NT2/D1 (cell line): ENCODE measurements at regions not wholly inside any gene's neighbourhood (a gene's known extent, or its start where the extent isn't known, plus 50 kb on each side); places are given as distances from the start of the nearest gene placed in this dataset.

ENCODE experiments used
- DNase-seq: peaks from one replicate; pipeline ENCODE4 v3.0.0-alpha.2; 2011; ENCODE audit warnings: low read depth, low spot score
- H3K27me3 ChIP-seq: 2 replicates; pipeline ENCODE4 v1.6.0; 2011; ENCODE audit warnings: mild to moderate bottlenecking; ENCODE audit not compliant: insufficient read length, insufficient read depth
- H3K36me3 ChIP-seq: 2 replicates; pipeline ENCODE4 v1.6.1; 2011; ENCODE audit warnings: mild to moderate bottlenecking, low read length, mixed read lengths; ENCODE audit not compliant: insufficient read depth, insufficient read length
- H3K4me1 ChIP-seq: 2 replicates; pipeline ENCODE4 v1.5.1; 2011; ENCODE audit not compliant: insufficient read depth, insufficient read length
- H3K4me3 ChIP-seq: 2 replicates; pipeline ENCODE4 v1.5.1; 2011; ENCODE audit warnings: low read depth; ENCODE audit not compliant: insufficient read length
- H3K9ac ChIP-seq: 2 replicates; pipeline ENCODE4 v1.6.0; 2011; ENCODE audit warnings: low read depth; ENCODE audit not compliant: insufficient read length
- H3K9me3 ChIP-seq: 2 replicates; pipeline ENCODE4 v1.5.1; 2011; ENCODE audit warnings: mild to moderate bottlenecking, low read length; ENCODE audit not compliant: insufficient read depth
- SUZ12 ChIP-seq: IDR thresholded peaks from 2 replicates; pipeline ENCODE4 v1.6.1; 2011; ENCODE audit not compliant: insufficient read length, insufficient read depth; ENCODE audit errors: extremely low read depth
- YY1 ChIP-seq: IDR thresholded peaks from 2 replicates; pipeline ENCODE4 v1.6.1; 2011; ENCODE audit not compliant: insufficient read length, insufficient read depth
- ZNF274 ChIP-seq: IDR thresholded peaks from 2 replicates; pipeline ENCODE4 v1.6.1; 2011; ENCODE audit warnings: mild to moderate bottlenecking, low read depth, low read length

DNA sequence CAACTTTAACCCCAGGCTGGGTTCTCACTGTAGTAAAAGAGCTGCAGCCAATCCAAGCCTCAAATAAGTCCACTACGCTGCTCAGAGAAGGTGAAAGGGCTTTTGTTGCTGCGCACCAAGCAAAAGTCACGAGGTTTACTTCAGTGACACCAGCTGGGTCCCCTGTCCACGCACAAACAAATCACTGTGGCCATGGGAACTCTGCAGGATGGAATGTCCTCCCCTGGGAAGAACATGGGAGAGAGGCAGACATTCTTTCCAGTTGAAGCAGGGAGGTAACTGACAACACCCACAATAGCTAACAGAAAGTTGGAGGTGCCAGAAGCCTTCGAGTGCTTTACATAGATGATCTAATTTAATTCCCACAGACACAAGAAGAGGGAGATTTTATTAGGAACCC is 181.9 kb downstream of the PMP22 start:
- no peak overlapping the region for H3K4me3 ChIP-seq
- H3K36me3 ChIP-seq: no peaks in the 10 kb centered on the region
- H3K4me1 ChIP-seq: no peaks in the 10 kb centered on the region
- no peaks in the 10 kb centered on the region for H3K27me3 ChIP-seq
- H3K9me3 ChIP-seq: no peaks in the 10 kb centered on the region
- DNase-seq: no peak
- TF ChIP-seq ZNF274 (no peak), SUZ12 (no peak), YY1 (no peak)
- H3K9ac ChIP-seq: no peak overlapping the region

GRCh38 chr17:15081008-15081407 is 184.1 kb downstream of the PMP22 start:
- no peaks in the 10 kb centered on the region for H3K9me3 ChIP-seq
- H3K36me3 ChIP-seq: no peaks in the 10 kb centered on the region
- H3K9ac ChIP-seq: no peak overlapping the region
- H3K4me3 ChIP-seq: no peak overlapping the region
- TF ChIP-seq YY1 (no peak), SUZ12 (no peak), ZNF274 (no peak)
- no peaks in the 10 kb centered on the region for H3K27me3 ChIP-seq
- no peak for DNase-seq
- no peaks in the 10 kb centered on the region for H3K4me1 ChIP-seq

DNA sequence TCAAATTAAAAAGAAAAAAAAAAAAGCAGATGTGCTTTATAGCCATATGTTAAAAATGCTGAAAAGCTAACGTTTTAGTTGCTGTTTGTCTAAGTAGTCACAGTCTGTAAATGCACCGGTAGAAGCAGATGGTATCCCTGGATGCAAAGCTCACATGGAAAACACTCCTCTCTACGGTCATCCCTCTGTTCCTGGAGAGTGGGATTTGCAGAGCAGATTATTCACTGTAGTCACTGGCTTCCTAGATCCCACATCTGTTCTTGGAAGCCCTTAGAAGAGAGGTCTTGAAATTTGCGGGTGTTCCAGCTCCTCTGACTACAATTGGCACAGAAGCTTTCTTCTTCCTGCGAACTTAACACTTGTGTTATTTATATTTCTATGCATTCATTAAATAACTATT is 186.6 kb downstream of the PMP22 start:
- no peak for DNase-seq
- Histone ChIP-seq H3K9me3 (no peaks in the 10 kb centered on the region), H3K9ac (no peak overlapping the region), H3K4me3 (no peak overlapping the region), H3K27me3 (no peaks in the 10 kb centered on the region), H3K4me1 (no peaks in the 10 kb centered on the region), H3K36me3 (no peaks in the 10 kb centered on the region)
- TF ChIP-seq SUZ12: no peak
- TF ChIP-seq ZNF274: no peak
- TF ChIP-seq YY1: no peak

DNA sequence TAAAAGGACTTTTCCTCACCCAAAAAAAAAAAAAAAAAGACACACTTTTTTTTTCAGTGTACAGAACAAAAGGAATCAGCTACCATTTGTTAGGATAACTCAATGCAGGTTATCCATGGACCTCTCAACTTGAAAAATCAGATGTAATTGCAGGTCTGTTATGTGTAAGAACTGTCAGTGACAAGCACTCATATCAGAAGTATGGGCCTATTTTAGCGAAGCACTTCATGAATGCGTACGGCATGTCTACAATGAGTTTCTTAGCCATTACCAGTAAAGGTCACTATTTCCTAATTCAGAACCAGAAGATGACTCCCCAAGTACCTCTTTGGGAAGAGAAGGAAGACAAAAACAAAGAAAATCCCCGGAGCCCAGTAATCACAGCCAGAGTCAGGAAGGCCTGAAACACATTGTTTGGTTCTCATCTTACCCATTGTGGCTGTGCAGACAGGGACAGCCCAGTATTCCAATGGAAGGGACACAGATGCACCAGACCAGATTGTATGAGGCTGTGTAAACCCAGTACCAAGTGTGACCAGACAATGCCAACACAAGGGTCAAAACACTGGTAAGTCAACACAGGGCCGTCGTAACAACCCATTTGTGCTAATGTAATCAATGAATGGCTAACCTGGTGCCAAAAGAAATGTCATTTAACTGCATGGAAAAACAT is 188.0 kb downstream of the PMP22 start:
- no peak overlapping the region for H3K9ac ChIP-seq
- no peaks in the 10 kb centered on the region for H3K4me1 ChIP-seq
- no peak overlapping the region for H3K4me3 ChIP-seq
- H3K36me3 ChIP-seq: no peaks in the 10 kb centered on the region
- TF ChIP-seq YY1 (no peak), ZNF274 (no peak), SUZ12 (no peak)
- H3K9me3 ChIP-seq: no peaks in the 10 kb centered on the region
- DNase-seq: no peak
- no peaks in the 10 kb centered on the region for H3K27me3 ChIP-seq

- Histone ChIP-seq H3K9ac (no peak overlapping the region), H3K4me3 (no peak overlapping the region), H3K4me1 (no peaks in the 10 kb centered on the region), H3K36me3 (no peaks in the 10 kb centered on the region), H3K9me3 (no peaks in the 10 kb centered on the region), H3K27me3 (no peaks in the 10 kb centered on the region)
- TF ChIP-seq YY1: no peak
- no peak for TF ChIP-seq SUZ12
- TF ChIP-seq ZNF274: no peak
- DNase-seq: no peak
Observed at GRCh38 chr17:15051933-15052332, 213.2 kb downstream of the PMP22 start.

DNA sequence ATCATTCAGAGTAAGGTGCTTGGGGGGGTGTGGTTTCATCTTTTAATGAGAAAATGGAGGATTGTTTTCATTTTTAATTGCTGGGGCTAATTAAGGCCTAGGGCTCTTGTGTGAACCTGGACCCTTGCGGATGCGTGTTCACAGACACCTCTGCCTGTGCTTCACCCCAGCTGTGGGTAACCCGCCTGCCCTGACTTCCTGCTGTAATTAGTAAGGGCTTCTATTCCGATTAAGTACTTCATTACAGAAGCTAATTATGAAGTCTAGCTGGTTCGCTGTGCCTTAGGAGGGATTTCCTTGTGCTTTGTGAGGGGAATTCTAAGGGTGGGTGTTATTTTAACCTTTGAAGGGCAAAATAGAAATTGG is 215.3 kb downstream of the PMP22 start:
- TF ChIP-seq YY1 (no peak), ZNF274 (no peak), SUZ12 (no peak)
- Histone ChIP-seq H3K27me3 (no peaks in the 10 kb centered on the region), H3K4me3 (no peak overlapping the region), H3K9me3 (no peaks in the 10 kb centered on the region), H3K4me1 (no peaks in the 10 kb centered on the region), H3K36me3 (no peaks in the 10 kb centered on the region), H3K9ac (no peak overlapping the region)
- DNase-seq: no peak

DNA sequence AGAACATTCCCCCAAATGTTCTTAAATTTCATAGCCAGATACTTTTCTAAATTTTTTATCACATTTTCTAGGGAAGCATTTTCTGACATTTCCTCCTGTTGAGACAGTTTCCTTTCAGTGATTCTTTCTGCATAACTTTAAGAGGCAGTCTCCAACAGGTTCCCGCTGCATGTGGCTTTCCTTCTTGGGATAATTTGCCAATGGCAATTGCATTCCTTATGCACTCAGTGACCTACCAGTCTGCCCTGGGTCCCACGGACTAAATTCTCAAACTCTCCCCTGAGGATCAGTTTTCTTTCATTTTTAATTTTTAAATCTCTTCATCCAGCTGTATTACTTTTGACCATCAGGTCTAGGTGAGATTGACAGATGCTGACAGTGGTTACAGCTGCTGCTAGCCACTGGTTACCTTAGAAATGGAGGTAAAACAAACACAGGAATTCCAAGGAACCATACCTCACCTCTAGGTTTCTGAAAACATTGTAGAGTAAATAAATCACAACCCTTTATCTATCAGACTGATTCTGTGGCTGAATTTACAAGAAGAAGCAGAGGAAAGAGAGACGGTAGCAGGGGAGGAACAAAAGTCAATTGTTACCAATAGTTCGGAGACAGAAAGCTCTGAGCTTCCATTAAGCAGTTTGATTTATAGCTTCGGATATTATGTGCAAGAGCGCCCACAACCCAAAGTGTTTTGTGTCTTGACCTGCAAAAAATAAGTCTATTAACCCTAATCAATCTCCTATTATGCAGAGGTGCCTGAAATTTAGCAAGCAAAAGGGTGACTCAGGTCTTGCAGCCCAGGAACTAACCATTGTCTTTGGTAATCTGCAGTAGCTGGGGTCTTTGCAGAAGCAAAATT is 216.0 kb downstream of the PMP22 start:
- DNase-seq: no peak
- H3K9ac ChIP-seq: no peak overlapping the region
- no peaks in the 10 kb centered on the region for H3K27me3 ChIP-seq
- no peaks in the 10 kb centered on the region for H3K36me3 ChIP-seq
- no peaks in the 10 kb centered on the region for H3K4me1 ChIP-seq
- no peak overlapping the region for H3K4me3 ChIP-seq
- H3K9me3 ChIP-seq: no peaks in the 10 kb centered on the region
- TF ChIP-seq YY1: no peak

DNA sequence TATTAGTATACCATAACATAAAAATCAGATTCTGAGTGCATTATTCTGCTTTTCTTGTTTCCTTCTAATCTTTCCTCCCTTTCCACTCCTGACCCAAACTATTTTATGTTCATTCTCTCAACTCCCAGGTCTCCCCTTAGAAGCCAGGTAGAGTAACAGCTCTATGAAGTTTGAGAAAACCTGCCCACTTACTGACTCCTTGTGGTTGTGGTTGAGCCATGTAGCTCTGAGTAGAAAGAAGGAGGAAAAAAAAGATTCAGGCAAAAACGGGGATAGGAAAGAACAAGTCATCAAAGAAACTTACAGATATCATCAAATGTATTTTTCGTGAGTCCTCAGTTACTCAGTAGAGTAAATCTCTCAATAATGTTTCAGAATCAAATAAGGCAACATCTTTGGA is 216.7 kb downstream of the PMP22 start:
- no peaks in the 10 kb centered on the region for H3K27me3 ChIP-seq
- H3K9me3 ChIP-seq: no peaks in the 10 kb centered on the region
- no peaks in the 10 kb centered on the region for H3K4me1 ChIP-seq
- H3K36me3 ChIP-seq: no peaks in the 10 kb centered on the region
- TF ChIP-seq YY1 (no peak), SUZ12 (no peak), ZNF274 (no peak)
- DNase-seq: no peak
- no peak overlapping the region for H3K9ac ChIP-seq
- no peak overlapping the region for H3K4me3 ChIP-seq
